OCI-LY3 (cell line): ENCODE measurements at regions not wholly inside any gene's neighbourhood (a gene's known extent, or its start where the extent isn't known, plus 50 kb on each side); places are given as distances from the start of the nearest gene placed in this dataset.

Experiments
- H2AFZ ChIP-seq: fragments of 200-600, 300-600 bp; shearing (Covaris generic); 2 replicates; pipeline ENCODE4 v1.6.0; 2014; ENCODE audit warnings: antibody characterized with exemption, low read depth, low read length
- H3K27ac ChIP-seq: fragments of 200-600, 300-600 bp; sonication (generic); 2 replicates; pipeline ENCODE4 v1.5.1; 2014; ENCODE audit warnings: mild to moderate bottlenecking, low read length, moderate library complexity, mixed read lengths
- H3K27me3 ChIP-seq: fragments of 200-600, 300-600 bp; sonication (generic); 2 replicates; pipeline ENCODE4 v1.6.1; 2014; ENCODE audit warnings: low read depth, low read length, mixed read lengths
- H3K36me3 ChIP-seq: fragments of 200-600, 300-600 bp; sonication (generic); replicated peaks from 2 replicates; pipeline ENCODE3; 2014; ENCODE audit warnings: low read depth, low read length, mixed read lengths
- H3K4me1 ChIP-seq: fragments of 300-600, 200-600 bp; sonication (generic); 2 replicates; pipeline ENCODE4 v1.6.1; 2014; ENCODE audit warnings: low read length, mixed read lengths
- H3K4me2 ChIP-seq: fragments of 200-600, 300-600 bp; sonication (generic); 2 replicates; pipeline ENCODE4 v1.6.1; 2014; ENCODE audit warnings: low read length, mixed read lengths
- H3K4me3 ChIP-seq: fragments of 300-600, 200-600 bp; sonication (generic); 2 replicates; pipeline ENCODE4 v1.5.1; 2014; ENCODE audit warnings: antibody characterized with exemption, mild to moderate bottlenecking, low read length, moderate library complexity
- H3K79me2 ChIP-seq: fragments of 300-600, 200-600 bp; shearing (Covaris generic); 2 replicates; pipeline ENCODE4 v1.6.1; 2014; ENCODE audit warnings: mild to moderate bottlenecking, low read length, mixed read lengths
- H3K9ac ChIP-seq: fragments of 300-600, 200-600 bp; shearing (Covaris generic); 2 replicates; pipeline ENCODE4 v1.6.0; 2014; ENCODE audit warnings: mild to moderate bottlenecking, low read length, moderate library complexity
- H3K9me3 ChIP-seq: fragments of 200-600, 300-600 bp; shearing (Covaris generic); 2 replicates; pipeline ENCODE4 v1.6.1; 2014; ENCODE audit warnings: low read length, mixed read lengths; ENCODE audit not compliant: insufficient read depth
- H4K20me1 ChIP-seq: fragments of 200-600, 300-600 bp; sonication (generic); 2 replicates; pipeline ENCODE4 v1.6.1; 2016; ENCODE audit warnings: low read length, mixed read lengths; ENCODE audit not compliant: insufficient read depth
- CTCF ChIP-seq: fragments of 200-600, 300-600 bp; sonication (generic); IDR thresholded peaks from 2 replicates; pipeline ENCODE4 v1.5.1; 2014; ENCODE audit warnings: antibody characterized with exemption, low read length, low read depth
- EZH2phosphoT487 ChIP-seq: fragments of 200-600 bp; shearing (Covaris generic); IDR thresholded peaks from 2 replicates; pipeline ENCODE4 v1.6.1; 2018; ENCODE audit warnings: antibody characterized with exemption, mixed run types, low read depth

GRCh38 chr13:22837980-22838647, 342.7 kb upstream of the SGCG start:
- Histone ChIP-seq H3K27ac (no peak overlapping the region), H2AFZ (no peak overlapping the region), H3K79me2 (no peaks in the 10 kb centered on the region), H3K36me3 (no peaks in the 10 kb centered on the region), H3K9me3 (no peaks in the 10 kb centered on the region), H3K4me1 (no peaks in the 10 kb centered on the region; the same call in 1 of the 2 replicates), H3K27me3 (no peaks in the 10 kb centered on the region), H3K4me3 (no peak overlapping the region), H4K20me1 (no peaks in the 10 kb centered on the region), H3K4me2 (no peak overlapping the region), H3K9ac (no peak overlapping the region)
- TF ChIP-seq CTCF (no peak), EZH2phosphoT487 (no peak)

GRCh38 chr13:22839603-22840530, 340.9 kb upstream of the SGCG start:
- TF ChIP-seq CTCF = no peak
- no peak for TF ChIP-seq EZH2phosphoT487
- no peaks in the 10 kb centered on the region for H3K9me3 ChIP-seq

GRCh38 chr13:22846551-22846950, 334.2 kb upstream of the SGCG start:
- H2AFZ ChIP-seq = no peak overlapping the region
- H3K4me2 ChIP-seq = no peak overlapping the region
- no peaks in the 10 kb centered on the region for H3K36me3 ChIP-seq
- no peaks in the 10 kb centered on the region for H3K27me3 ChIP-seq
- no peaks in the 10 kb centered on the region for H3K79me2 ChIP-seq
- no peak overlapping the region for H3K27ac ChIP-seq
- no peak overlapping the region for H3K9ac ChIP-seq
- no peak overlapping the region for H3K4me3 ChIP-seq
- no peaks in the 10 kb centered on the region for H3K4me1 ChIP-seq
- no peaks in the 10 kb centered on the region for H4K20me1 ChIP-seq
- TF ChIP-seq EZH2phosphoT487 (no peak), CTCF (no peak)
- H3K9me3 ChIP-seq = no peaks in the 10 kb centered on the region

More at GRCh38 chr13:22839603-22840530, 340.9 kb upstream of the SGCG start:
- H3K9ac ChIP-seq = no peak overlapping the region
- H3K4me3 ChIP-seq = no peak overlapping the region
- no peaks in the 10 kb centered on the region for H3K27me3 ChIP-seq
- H4K20me1 ChIP-seq = no peaks in the 10 kb centered on the region
- no peaks in the 10 kb centered on the region for H3K36me3 ChIP-seq
- no peaks in the 10 kb centered on the region; the same call in 1 of the 2 replicates for H3K4me1 ChIP-seq
- no peak overlapping the region for H3K27ac ChIP-seq
- no peaks in the 10 kb centered on the region for H3K79me2 ChIP-seq
- no peak overlapping the region for H2AFZ ChIP-seq
- H3K4me2 ChIP-seq = no peak overlapping the region

GRCh38 chr13:22848539-22849052, 332.2 kb upstream of the SGCG start:
- no peak overlapping the region for H3K9ac ChIP-seq

More at GRCh38 chr13:22848539-22849052, 332.2 kb upstream of the SGCG start:
- Histone ChIP-seq H3K79me2 (no peaks in the 10 kb centered on the region), H3K4me1 (no peaks in the 10 kb centered on the region), H3K27ac (no peak overlapping the region), H3K4me2 (no peak overlapping the region), H2AFZ (no peak overlapping the region), H3K36me3 (no peaks in the 10 kb centered on the region), H4K20me1 (no peaks in the 10 kb centered on the region), H3K9me3 (no peaks in the 10 kb centered on the region), H3K4me3 (no peak overlapping the region), H3K27me3 (no peaks in the 10 kb centered on the region)
- no peak for TF ChIP-seq EZH2phosphoT487
- no peak for TF ChIP-seq CTCF
